ENCODE measurements at regions not wholly inside any gene's neighbourhood (a gene's known extent, or its start where the extent isn't known, plus 50 kb on each side); places are given as distances from the start of the nearest gene placed in this dataset.

DNA sequence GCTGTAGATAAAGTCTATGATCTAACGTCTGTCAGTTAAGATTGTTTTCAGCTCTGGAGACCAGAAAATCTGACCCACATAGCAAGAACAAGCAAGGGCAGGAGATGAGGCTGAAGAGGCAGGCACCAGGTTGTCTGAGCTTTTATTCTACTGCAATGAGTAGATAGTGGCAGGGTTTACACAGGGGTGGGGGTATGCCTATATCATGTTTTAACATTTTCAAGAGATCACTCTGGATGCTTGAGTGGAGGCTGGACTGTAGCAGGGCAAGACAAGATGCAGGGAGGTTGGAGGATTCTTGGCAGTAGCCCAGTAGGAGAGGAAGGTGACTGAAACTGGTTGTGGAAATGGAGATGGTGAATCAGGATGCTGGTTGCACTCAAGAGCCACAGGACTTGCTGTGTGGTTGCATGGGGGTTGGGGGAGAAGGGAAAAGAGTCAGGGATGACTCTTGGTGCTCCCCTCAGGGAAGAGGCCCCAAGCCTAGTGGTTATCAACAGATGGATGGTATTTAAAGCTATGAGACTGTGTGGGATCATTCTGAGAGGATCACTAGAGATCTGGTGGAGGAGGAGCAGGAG lies 143.1 kb upstream of the KCNJ18 start:
- TF ChIP-seq, protein P1, sequence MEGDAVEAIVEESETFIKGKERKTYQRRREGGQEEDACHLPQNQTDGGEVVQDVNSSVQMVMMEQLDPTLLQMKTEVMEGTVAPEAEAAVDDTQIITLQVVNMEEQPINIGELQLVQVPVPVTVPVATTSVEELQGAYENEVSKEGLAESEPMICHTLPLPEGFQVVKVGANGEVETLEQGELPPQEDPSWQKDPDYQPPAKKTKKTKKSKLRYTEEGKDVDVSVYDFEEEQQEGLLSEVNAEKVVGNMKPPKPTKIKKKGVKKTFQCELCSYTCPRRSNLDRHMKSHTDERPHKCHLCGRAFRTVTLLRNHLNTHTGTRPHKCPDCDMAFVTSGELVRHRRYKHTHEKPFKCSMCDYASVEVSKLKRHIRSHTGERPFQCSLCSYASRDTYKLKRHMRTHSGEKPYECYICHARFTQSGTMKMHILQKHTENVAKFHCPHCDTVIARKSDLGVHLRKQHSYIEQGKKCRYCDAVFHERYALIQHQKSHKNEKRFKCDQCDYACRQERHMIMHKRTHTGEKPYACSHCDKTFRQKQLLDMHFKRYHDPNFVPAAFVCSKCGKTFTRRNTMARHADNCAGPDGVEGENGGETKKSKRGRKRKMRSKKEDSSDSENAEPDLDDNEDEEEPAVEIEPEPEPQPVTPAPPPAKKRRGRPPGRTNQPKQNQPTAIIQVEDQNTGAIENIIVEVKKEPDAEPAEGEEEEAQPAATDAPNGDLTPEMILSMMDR (IDR thresholded peaks at IDR 0.05), result no peak
- TF ChIP-seq EZH2 (IDR thresholded peaks at IDR 0.05) (no peak), EZH2phosphoT487 (IDR thresholded peaks at IDR 0.05) (no peak)
